ENCODE measurements at regions not wholly inside any gene's neighbourhood (a gene's known extent, or its start where the extent isn't known, plus 50 kb on each side); places are given as distances from the start of the nearest gene placed in this dataset.

GRCh38 chr15:87626860-87627259, 629.7 kb downstream of the NTRK3 start:
- Histone ChIP-seq H3K27ac (no peak overlapping the region), H3K9me3 (no peaks in the 10 kb centered on the region), H3K4me1 (peaks cover 0 to 25% (median 9%) of the 10 kb centered on the region in 4 donors), H3K36me3 (no peaks in the 10 kb centered on the region), H3K27me3 (no peaks in the 10 kb centered on the region), H3K4me3 (no peak overlapping the region)
- intact Hi-C loops (cut with DNase I; ENCODE audit: low total_unique reads): no loop called here
- TF ChIP-seq CTCF (IDR thresholded peaks at IDR 0.05): no peak
- no peak for DNase-seq

GRCh38 chr15:87623832-87624231, 632.7 kb downstream of the NTRK3 start:
- no peak for TF ChIP-seq CTCF (IDR thresholded peaks at IDR 0.05)
- intact Hi-C loops (cut with DNase I; ENCODE audit: low total_unique reads): no loop called here
- H3K4me1 ChIP-seq: peaks cover 0 to 34% (median 17%) of the 10 kb centered on the region in 4 donors
- H3K36me3 ChIP-seq: no peaks in the 10 kb centered on the region
- no peak for DNase-seq
- H3K27ac ChIP-seq: no peak overlapping the region
- no peaks in the 10 kb centered on the region for H3K27me3 ChIP-seq
- H3K9me3 ChIP-seq: no peaks in the 10 kb centered on the region
- H3K4me3 ChIP-seq: no peak overlapping the region

- H3K27me3 ChIP-seq: no peaks in the 10 kb centered on the region
- no peak overlapping the region for H3K4me3 ChIP-seq
- intact Hi-C loops (cut with DNase I; ENCODE audit: low total_unique reads): no loop called here
- peaks cover 0 to 29% (median 12%) of the 10 kb centered on the region in 4 donors for H3K4me1 ChIP-seq
- no peak for TF ChIP-seq CTCF (IDR thresholded peaks at IDR 0.05)
- H3K9me3 ChIP-seq: no peaks in the 10 kb centered on the region
- no peak for DNase-seq
- H3K27ac ChIP-seq: peak overlapping the region in 1 of 2 donors; percentile 71
- no peaks in the 10 kb centered on the region for H3K36me3 ChIP-seq
These were observed 636.1 kb downstream of the NTRK3 start for GRCh38 chr15:87620393-87620792.

- Histone ChIP-seq H3K9me3 (no peaks in the 10 kb centered on the region), H3K4me3 (no peak overlapping the region), H3K27me3 (no peaks in the 10 kb centered on the region), H3K27ac (peak overlapping the region; percentile 62 to 71), H3K4me1 (peaks cover 0 to 29% (median 12%) of the 10 kb centered on the region in 4 donors), H3K36me3 (no peaks in the 10 kb centered on the region)
- peak in 1 of 2 donors; percentile 31 for DNase-seq
- no peak for TF ChIP-seq CTCF (IDR thresholded peaks at IDR 0.05)
- intact Hi-C loops (cut with DNase I; ENCODE audit: low total_unique reads): no loop called here
These were observed 637.2 kb downstream of the NTRK3 start for GRCh38 chr15:87619161-87619960.

GRCh38 chr15:87618203-87618725, 638.3 kb downstream of the NTRK3 start:
- no peak for TF ChIP-seq CTCF (IDR thresholded peaks at IDR 0.05)
- Histone ChIP-seq H3K27me3 (no peaks in the 10 kb centered on the region), H3K4me1 (peaks cover 0 to 29% (median 12%) of the 10 kb centered on the region in 4 donors), H3K27ac (peak overlapping the region; percentile 62 to 71), H3K9me3 (no peaks in the 10 kb centered on the region), H3K36me3 (no peaks in the 10 kb centered on the region), H3K4me3 (no peak overlapping the region)
- DNase-seq: no peak
- intact Hi-C loops (cut with DNase I; ENCODE audit: low total_unique reads): no loop called here

All from tibial artery (tissue), 4 donors.